Left lung (tissue), 4 donors: ENCODE measurements at regions not wholly inside any gene's neighbourhood (a gene's known extent, or its start where the extent isn't known, plus 50 kb on each side); places are given as distances from the start of the nearest gene placed in this dataset.

ENCODE experiments used
- ATAC-seq: fragments of 200-7000 bp; cut with Tn5 transposase; one replicate; pipeline ENCODE4 v1.9.1; 2020; ENCODE audit warnings: moderate library complexity
- DNase-seq, 4 donors: peaks; one replicate each; pipeline ENCODE4 v3.0.0-alpha.2; 2013 to 2020
- H3K27ac ChIP-seq, 2 donors: fragments of 200-600 bp; sonication (generic) in 1 of 2; one replicate each; pipeline versions ENCODE4 v1.5.0 to v1.8.0; 2020 to 2021
- H3K27me3 ChIP-seq, 2 donors: fragments of 200-600 bp; sonication (generic) in 1 of 2; one replicate each; pipeline versions ENCODE4 v1.5.0 to v1.8.0; 2020 to 2021
- H3K36me3 ChIP-seq, 2 donors: fragments of 200-600 bp; sonication (generic) in 1 of 2; one replicate each; pipeline versions ENCODE4 v1.5.0 to v1.8.0; 2020 to 2021
- H3K4me1 ChIP-seq, 2 donors: fragments of 200-600 bp; one replicate each; pipeline ENCODE4 v1.8.0; 2021
- H3K4me3 ChIP-seq, 2 donors: fragments of 200-600 bp; sonication (generic) in 1 of 2; one replicate each; pipeline versions ENCODE4 v1.5.0 to v1.8.0; 2020 to 2021; ENCODE audit warnings: mild to moderate bottlenecking in 1 of 2
- H3K9me3 ChIP-seq, 2 donors: fragments of 200-600 bp; sonication (generic) in 1 of 2; one replicate each; pipeline versions ENCODE4 v1.5.0 to v1.8.0; 2020 to 2021
- CTCF ChIP-seq, 2 donors: fragments of 200-600 bp; sonication (generic) in 1 of 2; IDR thresholded peaks; one replicate each; pipeline versions ENCODE4 v1.5.0 to v1.8.0; 2021; ENCODE audit warnings: antibody characterized with exemption in 2 of 2
- intact Hi-C, 2 donors: fragments of 100-400 bp; cut with DNase I; formaldehyde crosslinking; loops; one replicate each; pipeline versions ENCODE4 v1.11.2 to v1.14.2; 2022
- donor health status: DM: no; HTN: yes; CAD: no.
- donor health status: DM: no; HTN: no; CAD: no.

- DNase-seq = no peak
- no peak for ATAC-seq
- no peak overlapping the region for H3K27ac ChIP-seq
- H3K4me1 ChIP-seq = no peaks in the 10 kb centered on the region
- intact Hi-C loops = no loop called here
- no peak overlapping the region for H3K4me3 ChIP-seq
- no peaks in the 10 kb centered on the region for H3K36me3 ChIP-seq
- TF ChIP-seq CTCF (IDR thresholded peaks at IDR 0.05) = no peak
- H3K9me3 ChIP-seq = no peaks in the 10 kb centered on the region
- peaks cover 0 to 21% of the 10 kb centered on the region in 2 donors for H3K27me3 ChIP-seq
Observed at GRCh38 chr17:5888811-5889210, 181.4 kb upstream of the WSCD1 start.

GRCh38 chr17:5892921-5893675 lies 177.1 kb upstream of the WSCD1 start:
- no peak for TF ChIP-seq CTCF (IDR thresholded peaks at IDR 0.05)
- DNase-seq = no peak

GRCh38 chr17:5893741-5894140 lies 176.4 kb upstream of the WSCD1 start:
- no peak for TF ChIP-seq CTCF (IDR thresholded peaks at IDR 0.05)
- no peak overlapping the region for H3K27ac ChIP-seq
- no peaks in the 10 kb centered on the region for H3K4me1 ChIP-seq
- peaks cover 0 to 35% of the 10 kb centered on the region in 2 donors for H3K27me3 ChIP-seq
- DNase-seq (no peak), ATAC-seq (no peak)
- H3K9me3 ChIP-seq = no peaks in the 10 kb centered on the region
- no peak overlapping the region for H3K4me3 ChIP-seq
- H3K36me3 ChIP-seq = no peaks in the 10 kb centered on the region
- intact Hi-C loops = no loop called here

More at GRCh38 chr17:5892921-5893675, 177.1 kb upstream of the WSCD1 start:
- intact Hi-C loops = no loop called here
- H3K4me1 ChIP-seq = no peaks in the 10 kb centered on the region
- no peaks in the 10 kb centered on the region for H3K9me3 ChIP-seq
- H3K4me3 ChIP-seq = no peak overlapping the region
- H3K36me3 ChIP-seq = no peaks in the 10 kb centered on the region
- no peak overlapping the region for H3K27ac ChIP-seq
- ATAC-seq = no peak
- peaks cover 0 to 35% of the 10 kb centered on the region in 2 donors for H3K27me3 ChIP-seq

GRCh38 chr17:5895276-5895675 lies 174.9 kb upstream of the WSCD1 start:
- DNase-seq (no peak), ATAC-seq (no peak)
- Histone ChIP-seq H3K4me3 (no peak overlapping the region), H3K9me3 (no peaks in the 10 kb centered on the region), H3K4me1 (no peaks in the 10 kb centered on the region), H3K36me3 (no peaks in the 10 kb centered on the region), H3K27me3 (peaks cover 0 to 35% of the 10 kb centered on the region in 2 donors), H3K27ac (no peak overlapping the region)
- intact Hi-C loops = no loop called here
- TF ChIP-seq CTCF (IDR thresholded peaks at IDR 0.05) = no peak

GRCh38 chr17:5896215-5896614 lies 174.0 kb upstream of the WSCD1 start:
- no peak for ATAC-seq
- intact Hi-C loops = no loop called here
- Histone ChIP-seq H3K4me1 (no peaks in the 10 kb centered on the region), H3K27me3 (peaks cover 0 to 30% of the 10 kb centered on the region in 2 donors), H3K4me3 (no peak overlapping the region), H3K27ac (no peak overlapping the region), H3K9me3 (no peaks in the 10 kb centered on the region), H3K36me3 (no peaks in the 10 kb centered on the region)
- DNase-seq = no peak
- no peak for TF ChIP-seq CTCF (IDR thresholded peaks at IDR 0.05)
